ENCODE measurements at regions not wholly inside any gene's neighbourhood (a gene's known extent, or its start where the extent isn't known, plus 50 kb on each side); places are given as distances from the start of the nearest gene placed in this dataset.
"Not testable (repeated sequence)": the region's sequence is repeated elsewhere in the genome, so short reads cannot be mapped to it uniquely, and the experiment has no call there.

- DNase-seq = peak; percentile 52
Observed at GRCh38 chr3:106025151-106025722, 156.4 kb upstream of the CBLB start.

DNA sequence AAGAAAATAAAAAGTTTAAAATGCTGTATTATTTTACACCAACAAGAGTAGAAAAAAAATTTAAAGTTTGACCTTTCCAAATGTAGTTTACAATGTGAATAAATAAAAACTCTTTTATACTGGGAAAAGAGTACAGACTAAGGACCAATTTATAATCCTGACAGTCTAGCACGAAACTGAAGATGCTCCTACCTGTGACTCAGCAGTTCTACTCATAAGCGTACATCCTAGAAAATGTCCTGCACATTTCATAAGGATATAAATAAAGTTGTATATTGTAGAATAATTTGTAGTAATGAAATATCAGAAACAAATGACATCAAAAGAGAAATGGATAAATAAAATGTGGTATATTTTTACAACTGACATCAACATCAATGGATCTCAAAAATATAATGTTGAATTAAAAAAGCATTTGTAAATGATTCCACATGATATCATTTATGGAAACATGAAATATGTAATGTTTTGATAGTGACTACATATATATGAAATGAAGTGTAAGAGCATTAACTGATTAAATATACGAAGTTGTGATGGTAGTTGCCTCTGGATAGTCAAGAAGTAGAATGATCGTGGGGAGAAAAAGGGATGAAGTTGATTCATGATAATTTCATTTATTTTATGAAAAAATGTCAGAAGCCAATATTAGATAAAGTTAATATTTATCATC, 161.3 kb upstream of the CBLB start:
- DNase-seq = peak; percentile 78

DNA sequence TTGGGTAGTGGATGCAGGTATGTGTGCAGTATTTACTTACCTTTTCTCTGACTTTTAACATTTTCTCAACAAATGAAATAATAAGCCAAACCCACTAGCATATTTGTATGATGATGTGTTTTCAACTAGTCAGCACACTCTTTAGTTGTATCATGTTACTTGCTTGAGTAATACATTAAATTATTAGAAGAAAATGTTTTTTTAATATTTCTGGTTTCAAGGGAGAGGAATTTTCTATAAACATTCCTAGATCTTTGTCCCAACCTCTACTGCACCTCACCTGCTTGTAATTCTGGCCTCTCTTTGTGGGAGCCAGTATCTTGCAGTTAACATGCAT, 161.8 kb upstream of the CBLB start:
- DNase-seq = peak; percentile 76

DNA sequence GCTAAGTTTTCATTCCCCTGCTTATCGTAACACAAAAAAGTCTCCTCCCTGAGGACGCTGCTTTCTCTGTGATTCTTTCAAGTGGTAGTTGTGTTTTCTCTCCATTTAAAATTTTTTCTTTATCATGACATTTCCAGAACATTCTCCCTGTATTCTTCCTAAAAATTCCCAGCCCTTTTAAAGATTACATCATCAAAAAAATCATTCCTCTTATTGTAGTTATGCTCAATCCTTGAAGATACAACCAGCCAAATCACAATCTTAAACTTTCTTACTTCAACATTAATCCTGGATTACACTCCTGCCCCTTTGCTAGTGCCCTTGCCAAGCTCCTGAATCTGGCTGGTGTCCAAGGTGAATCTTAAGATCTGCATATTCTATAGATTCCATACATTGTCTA, 163.7 kb upstream of the CBLB start:
- no peak for DNase-seq

GRCh38 chr3:106033654-106034053, 164.8 kb upstream of the CBLB start:
- DNase-seq = no peak

DNA sequence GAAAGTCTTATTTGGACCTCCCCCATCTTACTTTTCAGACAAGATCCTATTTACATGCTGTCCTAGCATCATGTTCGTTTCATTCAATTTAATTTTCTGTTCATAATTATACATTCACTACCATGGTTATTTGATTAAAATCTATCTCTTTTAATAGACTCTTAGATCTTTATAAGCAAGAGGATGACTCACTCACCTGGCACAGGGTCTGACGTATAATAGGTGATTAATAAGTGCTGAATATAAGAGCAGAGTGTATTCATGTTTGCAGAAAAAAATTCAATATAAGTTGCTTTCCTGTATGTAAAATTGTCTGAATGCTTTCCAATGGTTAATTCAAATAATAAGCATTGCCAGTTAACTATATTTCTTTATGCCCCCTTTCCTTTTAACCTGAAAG, 165.5 kb upstream of the CBLB start:
- no peak for DNase-seq

GRCh38 chr3:106035619-106036018, 166.8 kb upstream of the CBLB start:
- DNase-seq = no peak

- DNase-seq = no peak
Observed at GRCh38 chr3:106036696-106037095, 167.9 kb upstream of the CBLB start.

DNA sequence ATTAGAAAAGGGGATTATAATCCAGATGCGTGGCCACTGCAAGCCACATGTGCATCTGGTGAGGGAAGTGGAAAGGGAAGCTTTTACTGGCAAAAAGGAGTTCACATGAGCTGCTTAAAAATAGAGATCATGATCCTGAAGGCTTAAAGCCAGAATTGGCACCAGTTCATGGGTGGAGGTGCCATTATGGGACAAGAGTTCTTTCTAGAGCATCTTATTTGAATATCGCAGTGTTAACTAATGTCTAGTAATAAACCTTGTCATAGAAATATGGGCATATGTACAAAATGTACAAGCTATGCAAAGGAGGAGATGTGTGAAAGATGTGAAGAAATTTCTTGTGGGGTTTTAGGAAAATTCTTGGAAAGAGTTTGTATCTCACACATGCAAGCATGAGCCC, 178.4 kb upstream of the CBLB start:
- DNase-seq = no peak

DNA sequence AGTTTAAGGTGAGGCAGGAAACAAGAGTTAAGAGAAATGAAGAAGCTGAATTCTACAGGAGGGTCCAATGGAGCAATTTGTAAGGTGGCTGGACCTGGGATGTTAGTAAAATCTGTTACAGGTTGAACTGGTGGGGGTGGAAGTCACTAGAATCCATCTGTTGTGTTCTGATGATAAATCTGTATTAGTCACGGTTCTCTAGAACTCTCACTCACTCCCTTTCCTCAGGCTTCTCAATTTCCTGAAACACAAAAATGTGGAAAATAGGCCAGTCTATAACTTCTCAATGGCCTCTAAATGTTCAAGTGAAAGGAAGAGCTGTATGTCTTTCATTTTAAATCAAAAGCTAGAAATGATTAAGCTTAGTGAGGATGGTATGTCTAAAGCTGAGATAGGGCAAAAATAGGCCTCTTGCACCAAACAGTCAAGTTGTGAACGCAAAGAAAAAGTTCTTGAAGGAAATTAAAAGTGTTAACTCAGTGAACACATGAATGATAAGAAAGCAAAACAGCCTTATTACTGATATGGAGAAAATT, 180.2 kb upstream of the CBLB start:
- no peak for DNase-seq

GRCh38 chr3:106049821-106050220, 181.0 kb upstream of the CBLB start:
- DNase-seq = peak; percentile 52

- no peak for DNase-seq
Observed at GRCh38 chr3:106056931-106057330, 188.1 kb upstream of the CBLB start.

DNA sequence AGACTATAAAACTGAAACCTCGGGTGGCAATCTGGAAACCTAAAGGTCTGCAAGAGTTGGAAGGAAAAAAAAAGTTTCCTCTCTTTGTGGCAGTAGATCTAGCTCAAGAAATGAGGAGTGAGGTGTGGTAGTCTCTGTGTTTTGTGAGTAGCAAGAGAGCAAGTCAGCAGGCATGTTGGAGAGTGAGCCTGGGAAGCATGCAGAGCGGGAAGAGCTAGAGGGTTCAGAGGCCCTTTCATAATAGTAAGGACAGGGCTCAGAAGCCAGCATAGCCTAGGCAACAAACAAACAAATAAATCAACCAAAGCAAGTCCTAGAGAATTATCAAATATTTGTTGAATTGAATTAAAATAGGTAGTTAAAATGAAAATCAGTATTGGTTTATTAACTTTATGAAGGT, 189.7 kb upstream of the CBLB start:
- no peak for DNase-seq

GRCh38 chr3:106059953-106060517, 191.2 kb upstream of the CBLB start:
- DNase-seq = no peak

GRCh38 chr3:106063909-106064308, 195.1 kb upstream of the CBLB start:
- DNase-seq = no peak

- DNase-seq = no peak
Observed at GRCh38 chr3:106065831-106066230, 197.0 kb upstream of the CBLB start.

DNA sequence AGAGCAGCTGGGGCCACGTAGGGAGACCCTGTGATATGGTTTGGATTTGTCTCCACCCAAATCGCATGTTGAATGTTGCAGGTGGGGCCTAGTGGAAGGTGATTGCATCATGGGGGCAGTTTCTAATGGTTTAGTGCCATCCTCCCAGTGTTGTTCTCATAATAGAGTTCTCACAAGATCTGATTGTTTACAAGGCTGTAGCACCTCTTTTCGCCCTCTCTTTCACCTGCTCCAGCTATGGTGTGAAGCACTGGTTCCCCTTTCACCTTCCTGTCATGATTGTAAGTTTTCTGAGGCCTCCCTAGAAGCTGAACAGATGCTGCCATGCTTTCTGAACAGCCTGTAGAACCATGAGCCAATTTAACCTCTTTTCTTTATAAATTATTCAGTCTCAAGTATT, 198.9 kb upstream of the CBLB start:
- no peak for DNase-seq

GRCh38 chr3:106068381-106068780, 199.6 kb upstream of the CBLB start:
- no peak for DNase-seq

DNA sequence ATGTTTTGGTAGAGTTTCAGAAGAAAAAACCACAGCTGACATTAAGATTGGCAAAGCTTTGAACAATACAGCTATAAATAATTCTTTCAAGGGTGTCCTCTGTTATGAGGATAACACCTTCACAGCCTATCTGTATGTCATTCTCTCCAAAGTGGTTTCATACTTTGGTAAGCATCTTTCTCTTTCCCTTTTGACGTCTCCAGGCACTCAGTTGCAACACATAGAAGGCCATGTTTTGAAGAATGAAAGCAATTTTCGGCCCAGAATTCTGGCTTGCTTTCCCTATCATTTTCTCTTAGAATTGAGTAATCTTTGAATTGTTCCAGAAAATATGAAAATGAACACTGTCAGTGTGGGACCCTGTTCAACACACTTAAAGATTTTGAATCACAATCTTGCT, 200.0 kb upstream of the CBLB start:
- no peak for DNase-seq

DNA sequence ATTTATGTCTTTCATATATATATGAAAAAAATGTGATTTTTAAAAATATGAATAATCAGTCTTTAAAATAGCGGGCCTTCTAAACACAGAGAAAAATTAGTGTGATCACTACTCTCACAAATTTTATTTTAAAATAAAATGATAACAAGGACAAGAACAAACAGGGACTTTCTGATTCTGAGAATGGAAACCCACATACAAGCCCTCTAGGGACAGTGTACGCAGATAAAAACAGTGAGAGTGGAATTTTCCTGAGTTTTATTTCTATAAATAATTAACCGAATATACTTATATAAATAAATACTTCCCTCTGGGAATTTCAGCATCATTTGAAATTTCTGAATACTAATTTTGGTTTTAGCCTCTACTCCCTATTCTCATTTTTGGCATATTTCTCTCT, 201.4 kb upstream of the CBLB start:
- DNase-seq = no peak

DNA sequence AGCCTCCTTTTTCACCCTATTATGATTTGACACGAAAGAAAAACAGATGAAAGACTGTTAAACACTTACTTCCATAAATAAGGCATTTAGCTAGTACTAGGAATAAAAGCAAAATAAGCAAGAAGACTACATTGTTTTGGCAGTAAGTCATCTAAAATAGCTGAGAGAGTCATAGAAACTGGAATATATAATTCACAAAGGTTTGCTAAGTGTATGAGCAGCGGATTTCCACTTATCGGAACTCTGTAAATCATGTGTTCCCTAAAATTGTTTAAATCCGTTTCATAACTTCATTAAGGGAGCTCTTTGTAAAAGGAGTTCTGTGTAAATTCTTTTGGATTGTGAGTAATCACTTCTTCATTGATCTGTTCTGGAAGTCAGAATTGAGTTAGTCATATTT, 202.5 kb upstream of the CBLB start:
- no peak for DNase-seq

GRCh38 chr3:106072596-106072995, 203.8 kb upstream of the CBLB start:
- DNase-seq = not testable (repeated sequence)

GRCh38 chr3:106073806-106074205, 205.0 kb upstream of the CBLB start:
- DNase-seq = not testable (repeated sequence)

- DNase-seq = not testable (repeated sequence)
Observed at GRCh38 chr3:106075731-106076130, 206.9 kb upstream of the CBLB start.
